Stimulated activated CD4-positive, alpha-beta T cell treated with anti-CD3 and anti-CD28 coated beads, Interleukin-4, amount 100 ng/mL, for 24 hours (primary cell): ENCODE measurements at regions not wholly inside any gene's neighbourhood (a gene's known extent, or its start where the extent isn't known, plus 50 kb on each side); places are given as distances from the start of the nearest gene placed in this dataset.
"Not testable (repeated sequence)": the region's sequence is repeated elsewhere in the genome, so short reads cannot be mapped to it uniquely, and the experiment has no call there.

Experiments used
- DNase-seq: peaks from one replicate; pipeline ENCODE4 v3.0.0-alpha.2; 2020

DNA sequence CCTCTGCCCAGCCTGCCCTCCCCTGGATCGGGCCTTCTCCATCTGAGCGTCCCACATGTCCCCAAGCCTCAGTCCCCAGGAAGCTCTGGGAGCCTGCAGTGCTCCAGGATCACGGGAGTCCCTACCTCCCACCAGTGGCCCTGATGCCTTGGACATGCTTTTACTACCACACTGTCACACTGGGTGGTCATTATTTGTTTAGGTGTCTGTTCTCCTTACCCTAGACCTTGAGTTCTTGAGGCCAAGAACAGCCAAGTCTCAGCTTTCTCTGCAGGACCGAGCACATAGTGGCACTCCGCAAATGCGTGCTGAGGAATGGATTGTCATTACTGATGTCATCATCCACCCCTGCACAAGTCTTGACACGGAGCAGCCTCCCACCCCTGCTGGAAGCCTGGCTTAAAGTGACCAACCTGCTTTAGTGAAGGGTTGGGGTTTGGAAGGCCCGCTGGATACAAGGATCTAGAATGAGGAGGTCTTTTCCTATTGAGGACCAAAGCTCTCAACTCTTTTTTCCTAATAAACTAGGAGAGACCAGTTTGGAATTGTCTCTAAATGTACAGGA, 132.9 kb upstream of the CRHR1 start:
- no peak for DNase-seq

- DNase-seq, result no peak
Measured at GRCh38 chr17:45653616-45654015, 130.5 kb upstream of the CRHR1 start.

GRCh38 chr17:45656527-45657181, 127.5 kb upstream of the CRHR1 start:
- no peak for DNase-seq

DNA sequence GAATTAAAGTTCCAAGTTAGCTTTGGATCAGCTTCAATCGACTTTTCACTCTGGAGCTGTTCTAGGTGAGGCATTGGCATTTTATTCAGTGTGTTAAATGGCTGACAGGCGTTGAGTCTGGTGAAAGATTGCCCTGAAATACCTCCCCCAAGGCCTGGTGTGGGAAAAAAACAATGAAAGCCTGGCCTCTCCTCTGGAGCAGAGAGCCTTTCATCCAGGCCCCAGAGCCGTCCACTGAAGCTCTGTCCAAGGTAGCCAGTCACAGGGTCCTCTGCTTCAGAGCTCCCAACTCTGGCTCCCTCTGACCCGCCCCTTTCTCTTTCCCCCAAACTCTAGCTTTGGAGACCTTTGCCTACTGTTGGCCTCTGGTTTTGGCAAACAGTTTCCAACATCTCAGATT, 123.6 kb upstream of the CRHR1 start:
- no peak for DNase-seq

- no peak for DNase-seq
Measured at GRCh38 chr17:45662432-45662831, 121.7 kb upstream of the CRHR1 start.

GRCh38 chr17:45663772-45664171, 120.3 kb upstream of the CRHR1 start:
- no peak for DNase-seq

GRCh38 chr17:45664921-45665320, 119.2 kb upstream of the CRHR1 start:
- no peak for DNase-seq

- DNase-seq, result no peak
Measured at GRCh38 chr17:45666046-45666600, 118.0 kb upstream of the CRHR1 start.

DNA sequence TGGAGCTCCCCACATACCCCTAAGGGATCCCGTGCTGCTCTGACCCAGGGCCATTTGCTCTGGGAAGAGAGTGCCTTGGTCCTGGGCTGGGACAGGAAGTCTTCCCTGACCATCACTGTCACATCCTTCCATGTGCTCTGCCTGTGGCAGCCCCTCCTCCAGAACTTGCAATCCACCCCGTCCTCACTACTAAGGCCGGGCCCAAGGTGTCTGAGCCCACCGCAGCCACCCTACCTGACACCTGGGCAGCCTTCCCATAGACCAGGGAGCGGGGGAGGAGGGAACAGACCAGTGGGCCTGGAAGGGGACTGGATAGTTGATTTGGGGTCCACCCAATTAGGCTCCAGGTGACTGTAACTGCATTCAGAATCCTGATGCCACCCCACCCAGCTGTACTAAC, 117.5 kb upstream of the CRHR1 start:
- DNase-seq, result no peak

- DNase-seq, result no peak
Measured at GRCh38 chr17:45667591-45668171, 116.4 kb upstream of the CRHR1 start.

GRCh38 chr17:45668316-45668715, 115.8 kb upstream of the CRHR1 start:
- no peak for DNase-seq

- no peak for DNase-seq
Measured at GRCh38 chr17:45672301-45672700, 111.8 kb upstream of the CRHR1 start.

GRCh38 chr17:45672792-45673191, 111.3 kb upstream of the CRHR1 start:
- DNase-seq, result no peak

DNA sequence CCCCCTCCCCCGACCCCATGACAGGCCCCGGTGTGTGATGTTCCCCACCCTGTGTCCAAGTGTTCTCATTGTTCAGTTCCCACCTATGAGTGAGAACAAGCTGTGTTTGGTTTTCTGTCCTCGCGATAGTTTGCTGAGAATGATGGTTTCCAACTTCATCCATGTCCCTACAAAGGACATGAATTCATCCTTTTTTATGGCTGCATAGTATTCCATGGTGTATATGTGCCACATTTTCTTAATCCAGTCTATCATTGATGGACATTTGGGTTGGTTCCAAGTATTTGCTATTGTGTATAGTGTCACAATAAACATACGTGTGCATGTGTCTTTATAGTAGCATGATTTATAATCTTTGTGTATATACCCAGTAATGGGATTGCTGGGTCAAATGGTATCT, 110.4 kb upstream of the CRHR1 start:
- not testable (repeated sequence) for DNase-seq

- DNase-seq, result no peak
Measured at GRCh38 chr17:45675012-45675411, 109.1 kb upstream of the CRHR1 start.

GRCh38 chr17:45675892-45676291, 108.2 kb upstream of the CRHR1 start:
- DNase-seq, result no peak

DNA sequence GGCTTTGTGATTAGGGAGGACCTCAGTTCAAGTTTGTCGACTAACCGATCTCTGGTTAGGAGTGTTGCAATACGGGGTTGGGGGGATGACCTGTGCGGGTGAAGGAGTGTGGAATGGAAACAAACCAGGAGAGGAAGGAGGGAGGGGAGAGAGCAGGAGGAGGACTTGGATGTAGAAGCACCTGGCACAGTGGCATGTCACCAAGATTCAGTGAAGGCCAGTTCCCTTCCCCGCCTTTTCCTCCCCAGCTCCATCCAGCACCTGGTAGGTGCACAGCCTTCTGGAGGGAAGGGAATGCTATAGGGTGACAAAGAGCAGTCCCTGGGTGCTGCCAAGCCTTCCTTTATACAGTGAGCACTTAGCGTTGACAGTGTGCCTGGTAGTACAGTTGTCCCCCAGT, 107.4 kb upstream of the CRHR1 start:
- no peak for DNase-seq

DNA sequence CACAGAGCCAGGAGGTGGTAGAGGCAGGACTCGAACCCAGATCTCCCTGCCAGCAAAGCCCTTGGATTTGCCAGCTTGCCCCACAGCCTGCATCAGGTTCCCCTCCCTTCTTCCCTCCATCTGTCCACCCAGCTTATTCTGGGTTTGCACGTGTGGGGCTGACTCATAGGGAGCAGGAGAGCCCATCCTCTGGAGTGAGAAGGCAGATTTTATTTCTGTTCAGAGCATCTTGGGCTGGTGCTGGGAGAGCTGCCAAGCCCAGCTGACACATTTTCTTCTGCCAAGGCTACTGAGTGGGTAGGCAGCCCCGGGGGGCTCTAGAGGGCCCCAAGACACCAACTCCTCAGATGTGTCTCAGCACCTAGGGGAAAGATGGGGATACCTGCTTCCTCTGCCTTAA, 106.3 kb upstream of the CRHR1 start:
- no peak for DNase-seq

GRCh38 chr17:45679426-45679825, 104.7 kb upstream of the CRHR1 start:
- DNase-seq, result no peak

GRCh38 chr17:45680360-45680759, 103.8 kb upstream of the CRHR1 start:
- DNase-seq, result no peak

GRCh38 chr17:45681706-45682105, 102.4 kb upstream of the CRHR1 start:
- DNase-seq, result no peak

- DNase-seq, result no peak
Measured at GRCh38 chr17:45686250-45686649, 97.9 kb upstream of the CRHR1 start.

DNA sequence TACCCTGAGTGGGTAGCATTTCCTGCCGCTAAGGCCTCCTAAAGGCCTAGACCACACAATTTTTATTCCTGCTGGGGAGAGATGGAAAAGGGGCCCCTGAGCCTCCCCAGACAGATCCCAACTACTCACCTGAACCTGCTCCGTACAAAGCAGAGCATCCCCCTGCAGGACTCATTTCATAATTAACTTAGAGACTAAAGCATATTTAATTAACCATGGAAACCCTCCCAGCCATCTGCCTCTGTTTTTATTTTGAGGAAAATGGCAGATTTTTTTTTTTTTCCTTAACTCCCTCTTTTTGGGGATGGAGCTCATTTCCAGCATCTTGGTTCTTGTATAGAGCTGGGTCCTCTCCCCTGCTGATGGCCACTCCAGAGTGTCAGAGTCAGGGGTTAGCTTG, 96.5 kb upstream of the CRHR1 start:
- DNase-seq, result no peak

GRCh38 chr17:45688353-45688752, 95.8 kb upstream of the CRHR1 start:
- no peak for DNase-seq

GRCh38 chr17:45688820-45689219, 95.3 kb upstream of the CRHR1 start:
- DNase-seq, result no peak
